HFFc6 (cell line): ENCODE measurements at regions not wholly inside any gene's neighbourhood (a gene's known extent, or its start where the extent isn't known, plus 50 kb on each side); places are given as distances from the start of the nearest gene placed in this dataset.
"Not testable (repeated sequence)": the region's sequence is repeated elsewhere in the genome, so short reads cannot be mapped to it uniquely, and the experiment has no call there.

Experiments
- DNase-seq: peaks from one replicate; pipeline ENCODE4 v3.0.0-alpha.2; 2018
- H3K27ac Mint-ChIP-seq: 2 replicates; pipeline ENCODE4 v1.8.0; 2020; ENCODE audit warnings: mild to moderate bottlenecking, mixed read lengths
- H3K27me3 Mint-ChIP-seq: 2 replicates; pipeline ENCODE4 v1.8.0; 2021; ENCODE audit warnings: mild to moderate bottlenecking, moderate library complexity, mixed read lengths; ENCODE audit not compliant: insufficient read depth
- H3K36me3 Mint-ChIP-seq: 2 replicates; pipeline ENCODE4 v1.8.0; 2021; ENCODE audit warnings: low read depth, mixed read lengths
- H3K4me1 Mint-ChIP-seq: 2 replicates; pipeline ENCODE4 v1.8.0; 2020; ENCODE audit warnings: low read depth, mixed read lengths
- H3K4me3 Mint-ChIP-seq: 2 replicates; pipeline ENCODE4 v1.8.0; 2020; ENCODE audit warnings: mild to moderate bottlenecking, moderate library complexity, mixed read lengths
- H3K9me3 Mint-ChIP-seq: 2 replicates; pipeline ENCODE4 v1.8.0; 2020; ENCODE audit warnings: mild to moderate bottlenecking, mixed read lengths
- CTCF ChIP-seq: fragments of 200-600 bp; sonication (generic); IDR thresholded peaks from 2 replicates; pipeline ENCODE4 v1.5.0; 2021; ENCODE audit warnings: antibody characterized with exemption, mild to moderate bottlenecking

- TF ChIP-seq CTCF: no peak
- DNase-seq: no peak
- Mint-ChIP-seq H3K4me1 (peaks cover 25% of the 10 kb centered on the region), H3K27ac (no peak overlapping the region), H3K4me3 (no peak overlapping the region), H3K36me3 (no peaks in the 10 kb centered on the region), H3K9me3 (no peaks in the 10 kb centered on the region), H3K27me3 (no peaks in the 10 kb centered on the region; the same call in 1 of the 2 replicates)
Measured at GRCh38 chr3:15872807-15873206, 75.0 kb upstream of the ANKRD28 start.

- Mint-ChIP-seq H3K4me3 (no peak overlapping the region), H3K4me1 (peaks cover 25% of the 10 kb centered on the region), H3K27ac (no peak overlapping the region), H3K27me3 (no peaks in the 10 kb centered on the region; the same call in 1 of the 2 replicates), H3K36me3 (peaks cover 5% of the 10 kb centered on the region), H3K9me3 (no peaks in the 10 kb centered on the region)
- DNase-seq: no peak
- no peak for TF ChIP-seq CTCF
Measured at GRCh38 chr3:15873415-15873814, 75.6 kb upstream of the ANKRD28 start.

GRCh38 chr3:15875016-15875689 is 77.4 kb upstream of the ANKRD28 start:
- Mint-ChIP-seq H3K27ac (peak overlapping the region; percentile 50), H3K4me3 (no peak overlapping the region; the same call in 1 of the 2 replicates), H3K36me3 (peaks cover 9% of the 10 kb centered on the region), H3K4me1 (peaks cover 25% of the 10 kb centered on the region), H3K27me3 (no peaks in the 10 kb centered on the region; the same call in 1 of the 2 replicates), H3K9me3 (no peaks in the 10 kb centered on the region)
- TF ChIP-seq CTCF: no peak
- peak; percentile 77 for DNase-seq

GRCh38 chr3:15876669-15877068 is 78.9 kb upstream of the ANKRD28 start:
- H3K27me3 Mint-ChIP-seq: no peaks in the 10 kb centered on the region; the same call in 1 of the 2 replicates
- no peaks in the 10 kb centered on the region for H3K9me3 Mint-ChIP-seq
- H3K36me3 Mint-ChIP-seq: peaks cover 9% of the 10 kb centered on the region
- TF ChIP-seq CTCF: no peak
- H3K4me1 Mint-ChIP-seq: peaks cover 25% of the 10 kb centered on the region
- no peak overlapping the region for H3K4me3 Mint-ChIP-seq
- H3K27ac Mint-ChIP-seq: no peak overlapping the region
- no peak for DNase-seq

GRCh38 chr3:15877813-15878212 is 80.0 kb upstream of the ANKRD28 start:
- no peak overlapping the region for H3K4me3 Mint-ChIP-seq
- H3K4me1 Mint-ChIP-seq: peaks cover 25% of the 10 kb centered on the region
- no peak for TF ChIP-seq CTCF
- H3K9me3 Mint-ChIP-seq: no peaks in the 10 kb centered on the region
- no peak overlapping the region for H3K27ac Mint-ChIP-seq
- DNase-seq: no peak
- peaks cover 9% of the 10 kb centered on the region for H3K36me3 Mint-ChIP-seq
- H3K27me3 Mint-ChIP-seq: no peaks in the 10 kb centered on the region; the same call in 1 of the 2 replicates

GRCh38 chr3:15879787-15880186 is 82.0 kb upstream of the ANKRD28 start:
- not testable (repeated sequence) for H3K36me3 Mint-ChIP-seq, H3K27me3 Mint-ChIP-seq, H3K27ac Mint-ChIP-seq, H3K4me3 Mint-ChIP-seq, DNase-seq, H3K9me3 Mint-ChIP-seq
- peaks cover 15% of the 10 kb centered on the region for H3K4me1 Mint-ChIP-seq
